Adrenal gland (tissue), 9 donors: ENCODE measurements at regions not wholly inside any gene's neighbourhood (a gene's known extent, or its start where the extent isn't known, plus 50 kb on each side); places are given as distances from the start of the nearest gene placed in this dataset.

Source experiments
- DNase-seq, 7 donors: peaks; one replicate each; pipeline ENCODE4 v3.0.0-alpha.2; 2019 to 2020
- H3K27ac ChIP-seq, 5 donors: fragments of 200-600 bp; sonication (generic) in 4 of 5; 1 replicate in 3 of 5; 2 replicates in 2 of 5; pipeline versions ENCODE4 v1.5.1 to v1.8.0; 2016 to 2020; ENCODE audit warnings: mild to moderate bottlenecking in 1 of 5
- H3K27me3 ChIP-seq: fragments of 200-600 bp; 2 replicates; pipeline ENCODE4 v1.8.0; 2021
- H3K36me3 ChIP-seq, 2 donors: fragments of 200-600 bp; replicated peaks in 1 of 2; 1 replicate in 1 of 2; 2 replicates in 1 of 2; pipeline versions ENCODE4 v1.5.1 to v1.8.0; 2018 to 2022
- H3K4me1 ChIP-seq, 2 donors: fragments of 200-600 bp; replicated peaks in 1 of 2; 1 replicate in 1 of 2; 2 replicates in 1 of 2; pipeline versions ENCODE4 v1.5.1 to v1.8.0; 2018 to 2021
- H3K4me3 ChIP-seq, 4 donors: fragments of 200-600 bp; sonication (generic) in 3 of 4; one replicate each; pipeline ENCODE4 v1.5.1; 2016 to 2018
- H3K9me3 ChIP-seq, 3 donors: fragments of 200-600 bp; sonication (generic) in 1 of 3; replicated peaks in 1 of 3; 1 replicate in 2 of 3; 2 replicates in 1 of 3; pipeline versions ENCODE4 v1.5.1 to v1.8.0; 2016 to 2021
- CTCF ChIP-seq, 6 experiments: fragments of 450-650 bp in 4 of 6; fragments of 200-600 bp in 2 of 6; sonication (generic) in 1 of 6; IDR thresholded peaks; 1 replicate in 5 of 6; 2 replicates in 1 of 6; pipeline versions ENCODE4 v1.5.1 to v1.8.0; 2016 to 2021; ENCODE audit warnings: antibody characterized with exemption in 6 of 6, mild to moderate bottlenecking in 2 of 6, moderate library complexity in 1 of 6
- POLR2A ChIP-seq, 2 donors: fragments of 450-650 bp; IDR thresholded peaks; one replicate each; pipeline ENCODE4 v1.6.1; 2017; ENCODE audit warnings: antibody characterized with exemption in 2 of 2, mild to moderate bottlenecking in 2 of 2, moderate library complexity in 1 of 2
- WGBS, 4 donors: extraction: QIAGEN DNeasy Blood & Tissue Kit in 2 of 4; methylation state at CpG; one replicate each; pipeline versions ENCODE4 v1.1.5 to v1.1.7; 2013 to 2017; 5-methylcytosine and 5-hydroxymethylcytosine counted together
- intact Hi-C, 2 donors: fragments of 100-400 bp; cut with DNase I; formaldehyde crosslinking; loops; one replicate each; pipeline versions ENCODE4 v1.14.1 to v1.15.0; 2022 to 2023
- donor health status: healthy with polysubstance abuse.
- donor health status: Bipolar disorder and iron deficiency.
- donor health status: DM: yes; HTN: yes; CAD: no.
- donor health status: DM: no; HTN: no; CAD: no.
- donor health status: DM: no; HTN: no; CAD: no.

- WGBS, 4 donors, result 78 to 92% (median 86%) methylated on average over 1 of the region's 1 CpG
- TF ChIP-seq POLR2A (IDR thresholded peaks at IDR 0.05), result no peak
- TF ChIP-seq CTCF (IDR thresholded peaks at IDR 0.05), result no peak
- intact Hi-C loops, result no loop called here
Measured at GRCh38 chr16:51455398-51455797, 304.3 kb upstream of the SALL1 start.

GRCh38 chr16:51453251-51453650 is 302.2 kb upstream of the SALL1 start:
- WGBS, 4 donors, result 63 to 72% (median 68%) methylated on average over 1 of the region's 1 CpG
- TF ChIP-seq POLR2A (IDR thresholded peaks at IDR 0.05) (no peak), CTCF (IDR thresholded peaks at IDR 0.05) (no peak)
- no peak overlapping the region for H3K27ac ChIP-seq
- H3K36me3 ChIP-seq, result no peaks in the 10 kb centered on the region
- H3K4me3 ChIP-seq, result no peak overlapping the region
- no peaks in the 10 kb centered on the region for H3K27me3 ChIP-seq
- H3K4me1 ChIP-seq, result no peaks in the 10 kb centered on the region
- DNase-seq, result peak in 2 of 7 donors; percentile 16 to 26
- intact Hi-C loops, result no loop called here
- no peaks in the 10 kb centered on the region for H3K9me3 ChIP-seq

More at GRCh38 chr16:51455398-51455797, 304.3 kb upstream of the SALL1 start:
- no peaks in the 10 kb centered on the region for H3K9me3 ChIP-seq
- H3K36me3 ChIP-seq, result no peaks in the 10 kb centered on the region
- H3K27me3 ChIP-seq, result no peaks in the 10 kb centered on the region
- no peak overlapping the region for H3K4me3 ChIP-seq
- no peak for DNase-seq
- no peaks in the 10 kb centered on the region for H3K4me1 ChIP-seq
- H3K27ac ChIP-seq, result no peak overlapping the region

GRCh38 chr16:51450909-51451308 is 299.8 kb upstream of the SALL1 start:
- WGBS, 4 donors, result 67 to 71% (median 69%) methylated on average over 3 of the region's 3 CpGs
- no peaks in the 10 kb centered on the region for H3K36me3 ChIP-seq
- no peak for DNase-seq
- intact Hi-C loops, result no loop called here
- H3K9me3 ChIP-seq, result no peaks in the 10 kb centered on the region
- H3K27ac ChIP-seq, result no peak overlapping the region
- H3K4me3 ChIP-seq, result no peak overlapping the region
- H3K27me3 ChIP-seq, result no peaks in the 10 kb centered on the region
- TF ChIP-seq CTCF (IDR thresholded peaks at IDR 0.05) (no peak), POLR2A (IDR thresholded peaks at IDR 0.05) (no peak)
- H3K4me1 ChIP-seq, result no peaks in the 10 kb centered on the region

GRCh38 chr16:51450376-51450775 is 299.3 kb upstream of the SALL1 start:
- 50 to 57% (median 56%) methylated on average over 7 of the region's 7 CpGs for WGBS, 4 donors
- H3K4me1 ChIP-seq, result no peaks in the 10 kb centered on the region
- no peak overlapping the region for H3K27ac ChIP-seq
- no peak overlapping the region for H3K4me3 ChIP-seq
- no peak for DNase-seq
- no peaks in the 10 kb centered on the region for H3K36me3 ChIP-seq
- no peaks in the 10 kb centered on the region for H3K27me3 ChIP-seq
- TF ChIP-seq POLR2A (IDR thresholded peaks at IDR 0.05) (no peak), CTCF (IDR thresholded peaks at IDR 0.05) (no peak)
- intact Hi-C loops, result no loop called here
- H3K9me3 ChIP-seq, result no peaks in the 10 kb centered on the region
